Bone marrow (tissue), 2 donors: ENCODE measurements at regions not wholly inside any gene's neighbourhood (a gene's known extent, or its start where the extent isn't known, plus 50 kb on each side); places are given as distances from the start of the nearest gene placed in this dataset.

ENCODE experiments used
- DNase-seq, 2 donors: peaks; one replicate each; lab custom pipeline; 2025; lab: John Stamatoyannopoulos, UW

GRCh38 chr1:90200646-90201205 lies 205.8 kb downstream of the ZNF326 start:
- DNase-seq = no peak

GRCh38 chr1:90198616-90199332 lies 203.9 kb downstream of the ZNF326 start:
- DNase-seq = no peak

DNA sequence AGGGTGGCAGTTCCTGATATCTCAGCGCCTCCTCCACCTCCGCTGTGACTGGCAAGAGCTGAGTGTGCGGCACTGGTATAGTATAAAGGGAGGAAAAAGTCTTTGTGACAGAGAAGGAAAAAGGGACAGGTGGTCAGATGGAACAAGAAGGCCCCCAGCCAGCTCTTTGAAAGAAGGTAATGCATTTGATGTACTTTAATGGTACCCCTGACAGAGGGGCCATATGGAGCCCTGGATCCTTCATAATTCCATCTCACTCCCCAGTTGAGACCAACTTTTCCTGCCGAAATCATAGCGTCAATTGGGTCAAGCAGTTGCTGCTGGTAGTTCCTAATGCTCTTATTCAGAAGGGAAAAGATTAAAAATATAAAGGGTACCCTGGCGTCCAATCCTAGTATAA lies 198.2 kb downstream of the ZNF326 start:
- no peak for DNase-seq

GRCh38 chr1:90192408-90192807 lies 197.5 kb downstream of the ZNF326 start:
- no peak for DNase-seq

DNA sequence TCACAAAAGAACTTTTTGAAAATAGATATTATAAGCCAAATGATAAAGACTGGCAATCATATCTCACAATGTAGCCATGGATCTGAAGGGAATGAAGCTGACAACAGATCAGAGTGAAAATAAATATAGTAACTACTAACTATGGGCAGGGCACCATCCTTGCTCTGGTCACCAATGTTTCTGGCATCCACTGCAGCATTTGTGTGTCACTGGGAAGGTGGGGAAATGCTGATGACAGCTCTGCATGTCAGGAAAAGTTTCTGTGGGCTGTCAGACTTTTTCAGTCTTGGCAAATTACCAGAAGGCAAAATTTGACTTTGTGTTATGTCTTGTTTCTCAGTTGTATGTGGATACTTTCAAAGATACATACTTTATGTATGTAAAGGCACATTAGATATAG lies 195.6 kb downstream of the ZNF326 start:
- DNase-seq = no peak

- no peak for DNase-seq
Observed at GRCh38 chr1:90189889-90190288, 195.0 kb downstream of the ZNF326 start.

- no peak for DNase-seq
Observed at GRCh38 chr1:90187323-90187585, 192.3 kb downstream of the ZNF326 start.

- no peak for DNase-seq
Observed at GRCh38 chr1:90186506-90187322, 191.8 kb downstream of the ZNF326 start.

GRCh38 chr1:90176530-90176929 lies 181.6 kb downstream of the ZNF326 start:
- DNase-seq = no peak

DNA sequence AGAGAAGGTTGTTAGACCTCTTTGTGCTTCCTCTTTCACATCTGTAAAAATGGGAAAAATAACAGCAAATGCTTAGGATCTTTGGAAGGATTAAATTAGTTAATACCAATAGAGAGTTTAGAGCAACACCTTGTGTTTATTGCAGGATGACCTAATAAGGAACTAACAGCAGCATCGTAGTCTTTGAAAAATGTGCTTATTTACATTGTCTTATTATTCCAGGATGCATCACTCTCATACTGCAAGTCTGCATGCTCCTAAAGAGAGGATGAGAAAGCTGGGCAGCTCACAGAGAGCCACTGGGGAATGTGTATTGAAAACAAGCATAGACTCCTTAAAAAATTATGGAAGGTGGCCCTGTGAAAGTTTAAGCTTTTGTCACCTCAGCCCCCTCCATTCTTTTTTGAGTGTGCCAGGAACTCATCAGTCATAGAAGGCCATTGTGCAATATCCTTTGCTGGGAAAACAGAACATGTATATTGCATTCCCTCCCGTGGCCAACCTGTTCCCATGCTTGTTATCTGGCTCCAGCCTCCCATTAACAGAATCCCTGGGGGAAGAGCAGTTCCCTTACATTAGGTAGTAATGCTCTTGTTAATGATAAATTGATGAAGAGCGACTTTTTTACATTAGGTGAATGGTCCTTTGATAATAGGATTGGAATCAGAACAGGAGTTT lies 180.7 kb downstream of the ZNF326 start:
- DNase-seq = no peak

DNA sequence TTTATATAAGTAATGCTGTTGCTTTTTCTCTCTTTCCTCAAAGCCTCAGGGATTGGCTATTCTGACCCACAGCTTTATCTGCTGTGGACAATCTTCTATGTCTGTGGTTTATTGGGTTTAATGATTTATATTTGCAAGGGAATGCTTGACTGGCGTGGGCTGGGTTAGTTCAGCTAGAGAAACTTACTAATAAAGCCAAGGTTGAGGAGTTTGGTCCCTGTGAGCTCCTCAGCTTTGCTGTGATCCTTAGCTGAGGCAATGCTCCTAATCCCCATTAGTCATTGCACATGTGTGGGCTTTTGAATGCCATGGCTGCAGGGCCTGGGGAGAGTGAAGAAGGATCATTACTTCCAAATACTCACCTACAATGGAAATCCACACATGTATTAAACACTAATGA lies 179.3 kb downstream of the ZNF326 start:
- DNase-seq = no peak

- DNase-seq = no peak
Observed at GRCh38 chr1:90162216-90162615, 167.3 kb downstream of the ZNF326 start.

DNA sequence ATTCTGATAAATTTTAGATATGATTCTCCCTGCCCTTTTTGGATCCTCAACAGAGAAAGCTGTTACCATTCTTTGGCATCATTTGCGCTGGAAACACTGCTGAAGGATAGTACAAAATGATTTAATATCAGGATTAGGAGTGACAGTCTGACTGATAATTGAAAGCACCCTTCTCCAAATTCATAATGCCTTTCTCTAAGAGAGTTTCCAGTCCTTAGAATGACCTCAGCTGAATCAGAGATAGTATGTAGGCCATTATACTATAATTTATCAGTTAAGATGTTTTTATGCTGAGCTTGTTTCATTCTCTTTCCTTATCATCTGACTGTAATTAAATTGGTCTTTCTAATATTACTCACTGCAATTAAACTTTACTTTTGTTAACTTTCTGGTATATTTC lies 166.7 kb downstream of the ZNF326 start:
- DNase-seq = no peak

DNA sequence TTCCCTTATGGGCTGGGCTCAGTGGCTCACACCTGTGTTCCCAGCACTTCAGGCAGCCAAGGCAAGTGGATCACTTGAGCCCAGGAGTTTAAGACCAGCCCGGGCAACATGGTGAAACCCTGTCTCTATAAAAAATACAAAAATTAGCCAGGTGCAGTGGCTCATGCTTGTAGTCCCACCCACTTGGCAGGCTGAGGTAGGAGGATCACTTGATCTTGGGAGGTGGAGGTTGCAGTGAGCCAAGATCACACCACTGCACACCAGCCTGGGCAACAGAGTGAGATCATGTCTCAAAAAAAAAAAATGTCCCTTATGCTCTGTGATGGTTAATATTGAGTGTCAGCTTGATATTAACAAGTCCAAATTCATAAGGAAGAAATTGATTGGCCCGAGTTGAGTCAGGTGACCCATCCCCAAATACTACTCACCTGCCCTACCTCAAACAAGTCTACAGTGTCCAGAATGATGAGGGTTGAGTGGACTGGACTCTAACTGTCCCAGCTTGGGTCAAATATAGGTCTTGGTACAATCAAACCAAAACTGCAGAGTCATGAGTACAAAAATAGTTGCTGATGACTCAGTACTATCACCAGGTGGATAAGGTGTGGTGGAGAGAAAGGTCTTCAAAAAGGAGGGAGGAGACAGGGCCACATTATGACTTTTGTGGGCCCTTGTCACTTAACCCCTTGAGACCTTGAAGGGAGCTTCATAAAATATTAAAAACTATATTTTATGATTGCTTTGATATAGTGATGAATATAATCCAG lies 161.0 kb downstream of the ZNF326 start:
- no peak for DNase-seq

DNA sequence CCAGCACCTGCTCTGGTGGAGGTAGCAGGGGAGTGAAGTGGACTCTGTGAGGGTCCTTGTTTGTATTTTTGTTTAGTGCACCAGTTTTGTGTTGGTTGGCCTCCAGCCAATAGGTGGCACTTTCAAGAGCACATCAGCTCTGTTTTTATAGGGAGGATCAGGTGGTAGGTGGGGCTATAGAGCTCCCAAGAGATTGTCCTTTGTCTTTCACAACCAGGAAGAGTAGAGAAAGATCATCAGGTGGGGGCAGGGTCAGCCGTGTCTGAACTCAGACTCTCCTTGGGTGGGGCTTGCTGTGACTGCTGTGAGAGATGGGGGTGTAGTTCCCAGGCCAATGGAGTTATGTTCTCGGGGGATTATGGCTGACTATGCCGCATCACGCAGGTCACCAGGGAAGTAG lies 159.8 kb downstream of the ZNF326 start:
- DNase-seq = no peak

GRCh38 chr1:90149101-90149500 lies 154.2 kb downstream of the ZNF326 start:
- DNase-seq = no peak

GRCh38 chr1:90147093-90147492 lies 152.2 kb downstream of the ZNF326 start:
- no peak for DNase-seq

DNA sequence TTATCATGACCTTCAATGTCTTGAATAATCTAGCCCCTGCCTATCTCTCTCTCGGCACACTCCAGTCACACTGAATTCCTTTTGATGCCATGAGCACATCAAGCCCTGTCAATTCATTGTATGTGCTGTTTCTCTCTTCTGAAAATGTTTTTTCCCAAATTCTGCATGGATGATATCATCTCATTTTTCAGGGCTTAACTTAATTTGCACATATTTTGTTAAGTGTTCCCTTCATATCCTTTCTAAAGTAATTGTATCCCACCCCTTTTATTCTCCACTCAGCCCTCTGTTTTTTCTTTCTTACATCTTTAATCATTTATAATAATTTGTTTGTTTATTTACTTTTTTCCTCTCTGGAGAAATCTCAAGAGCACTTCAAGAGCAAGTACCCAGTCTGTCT lies 149.9 kb downstream of the ZNF326 start:
- no peak for DNase-seq

- DNase-seq = no peak
Observed at GRCh38 chr1:90143591-90143990, 148.7 kb downstream of the ZNF326 start.

- DNase-seq = no peak
Observed at GRCh38 chr1:90142697-90143096, 147.8 kb downstream of the ZNF326 start.

DNA sequence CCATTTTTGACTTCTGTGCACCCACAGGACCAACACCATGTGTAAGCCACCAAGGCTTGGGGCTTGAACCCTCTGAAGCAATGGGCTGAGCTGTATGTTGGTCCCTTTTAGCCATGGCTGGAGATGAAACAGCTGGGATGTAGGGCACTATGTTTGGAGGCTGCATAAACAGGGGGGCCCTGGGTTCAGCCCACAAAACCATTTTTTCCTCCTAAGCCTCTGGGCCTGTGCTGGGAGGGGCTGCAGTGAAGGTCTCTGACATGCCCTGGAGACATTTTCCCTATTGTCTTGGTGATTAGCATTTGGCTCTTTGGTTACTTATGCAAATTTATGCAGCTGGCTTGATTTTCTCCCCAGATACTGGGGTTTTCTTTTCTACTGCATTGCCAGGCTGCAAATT lies 144.9 kb downstream of the ZNF326 start:
- no peak for DNase-seq

GRCh38 chr1:90135286-90135685 lies 140.4 kb downstream of the ZNF326 start:
- no peak for DNase-seq
